GM20431 (cell line): ENCODE measurements at regions not wholly inside any gene's neighbourhood (a gene's known extent, or its start where the extent isn't known, plus 50 kb on each side); places are given as distances from the start of the nearest gene placed in this dataset.

Source experiments
- in situ Hi-C: fragments of 300-500 bp; cut with MseI, MboI; formaldehyde crosslinking; loops from one replicate; pipeline ENCODE4 v1.15.0; 2020; ENCODE audit warnings: low sequenced_read_pairs; ENCODE audit not compliant: unreplicated experiment

DNA sequence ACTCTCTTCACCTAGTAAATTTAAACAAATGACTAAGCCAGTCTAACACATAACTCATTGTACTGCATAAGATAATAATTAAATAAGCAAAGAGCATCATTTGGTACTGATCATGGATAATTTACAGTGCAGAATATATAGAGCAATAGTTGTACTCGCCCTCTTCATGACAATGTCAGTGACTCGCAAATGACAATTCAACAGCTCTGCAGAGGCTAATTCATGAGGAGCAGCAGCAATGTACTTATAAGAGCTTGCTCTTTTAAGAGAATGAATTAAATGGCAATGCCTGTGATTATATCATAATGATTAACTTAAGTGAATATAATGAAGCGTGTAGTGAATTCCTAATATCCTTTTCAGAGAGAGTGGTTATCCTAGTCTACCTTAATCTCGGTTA, 284.5 kb upstream of the PCDH20 start:
- in situ Hi-C loops = no loop called here

DNA sequence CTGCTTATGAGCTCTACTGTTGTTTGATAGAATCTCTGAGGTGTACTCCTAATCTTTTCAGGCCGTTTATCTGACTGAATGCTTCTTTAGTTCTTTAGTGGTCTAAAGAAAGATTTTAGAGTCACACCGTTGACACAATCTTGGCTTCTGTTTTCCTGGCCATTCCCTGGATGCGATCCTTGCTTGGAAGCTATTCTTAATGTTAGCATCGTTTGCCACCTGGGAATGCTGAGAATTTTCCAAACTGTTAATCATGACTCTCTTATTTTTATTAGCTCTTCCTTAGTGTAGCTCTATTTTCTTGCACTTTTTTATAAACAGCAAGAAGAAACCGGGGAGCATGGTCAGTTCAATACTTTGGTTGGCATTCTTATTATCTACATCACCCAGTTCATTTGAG, 281.0 kb upstream of the PCDH20 start:
- in situ Hi-C loops = no loop called here

DNA sequence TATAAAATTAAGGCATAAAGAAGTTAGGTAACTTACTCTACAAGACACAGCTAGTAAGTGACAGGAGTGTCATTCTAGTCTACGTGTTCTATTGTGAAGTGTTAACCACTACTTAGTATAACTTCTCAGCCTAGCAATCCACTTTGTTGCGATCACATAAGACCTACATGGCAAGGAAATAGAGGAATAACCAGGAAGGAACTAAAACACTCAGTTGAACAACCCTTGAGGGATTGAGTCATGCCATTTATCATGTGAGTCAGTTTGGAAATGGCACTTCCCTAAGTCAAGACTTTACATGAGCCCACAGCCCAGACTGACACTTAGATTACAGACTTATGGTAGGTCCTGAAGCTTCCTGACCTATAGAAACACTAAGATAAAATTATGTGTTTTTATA, 279.5 kb upstream of the PCDH20 start:
- in situ Hi-C loops = no loop called here

DNA sequence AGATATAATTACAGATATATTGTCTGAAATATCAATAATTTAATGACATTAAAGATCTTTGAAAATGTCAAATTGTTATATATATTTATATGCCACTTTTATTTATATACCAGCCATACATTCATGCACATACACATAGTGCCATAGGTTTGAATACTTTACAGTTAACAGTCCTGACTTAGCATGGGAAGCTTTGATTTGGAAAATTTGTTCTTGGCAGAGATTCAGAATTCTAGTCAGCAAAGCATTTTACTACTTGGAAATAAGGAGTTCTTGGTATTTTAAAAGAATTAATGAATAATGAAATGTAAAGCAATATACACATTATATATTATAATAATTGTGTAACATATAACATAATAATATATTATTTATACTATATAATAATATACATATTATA, 277.0 kb upstream of the PCDH20 start:
- in situ Hi-C loops = no loop called here

DNA sequence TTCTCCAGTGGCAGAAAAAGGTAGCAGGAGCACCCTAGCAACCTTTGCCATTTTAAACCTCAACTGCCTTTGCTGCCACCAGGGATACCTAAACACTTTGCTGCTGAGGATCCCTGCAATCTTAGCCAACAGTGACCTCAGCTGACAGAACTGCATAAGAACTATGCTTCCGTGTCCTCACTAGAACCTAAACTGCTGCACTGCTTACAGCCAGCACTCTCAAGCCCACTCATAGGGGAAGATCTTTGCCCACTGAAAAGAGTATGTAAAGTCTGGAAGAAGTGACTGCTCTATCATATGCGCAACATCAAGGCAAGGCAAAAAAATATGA, 270.0 kb upstream of the PCDH20 start:
- in situ Hi-C loops = no loop called here

DNA sequence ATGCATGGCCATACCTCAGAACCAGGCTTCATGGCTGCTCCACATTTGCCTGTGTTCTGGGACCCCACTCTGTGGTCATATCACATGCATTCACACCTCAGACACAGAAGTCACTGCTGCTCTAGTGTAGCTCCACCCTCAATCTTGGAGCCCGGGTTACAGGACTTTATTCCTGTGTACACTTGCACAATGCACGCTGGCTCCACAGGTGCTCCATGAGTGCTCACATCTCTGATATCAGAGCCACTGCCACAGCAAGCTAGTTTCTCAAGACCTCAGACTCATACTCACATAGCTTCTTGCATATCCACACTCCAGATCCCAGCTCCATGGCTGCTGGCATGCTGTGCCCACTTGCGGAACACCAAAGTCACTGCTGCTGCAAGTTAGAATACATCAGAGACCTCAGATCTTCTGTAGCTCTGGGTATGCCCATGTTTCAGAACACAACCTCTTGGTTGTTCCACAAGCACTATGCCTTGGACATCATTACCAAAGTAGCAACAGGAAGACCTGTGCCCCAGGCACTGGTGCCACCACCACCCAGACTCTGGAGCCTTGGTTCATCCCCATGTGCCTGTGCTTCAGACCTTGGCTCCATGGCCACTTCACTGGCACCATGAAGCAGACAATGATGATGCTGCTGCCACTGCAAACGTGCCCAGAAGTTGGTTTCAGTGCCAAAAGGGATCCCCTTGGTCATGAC, 269.5 kb upstream of the PCDH20 start:
- in situ Hi-C loops = no loop called here

DNA sequence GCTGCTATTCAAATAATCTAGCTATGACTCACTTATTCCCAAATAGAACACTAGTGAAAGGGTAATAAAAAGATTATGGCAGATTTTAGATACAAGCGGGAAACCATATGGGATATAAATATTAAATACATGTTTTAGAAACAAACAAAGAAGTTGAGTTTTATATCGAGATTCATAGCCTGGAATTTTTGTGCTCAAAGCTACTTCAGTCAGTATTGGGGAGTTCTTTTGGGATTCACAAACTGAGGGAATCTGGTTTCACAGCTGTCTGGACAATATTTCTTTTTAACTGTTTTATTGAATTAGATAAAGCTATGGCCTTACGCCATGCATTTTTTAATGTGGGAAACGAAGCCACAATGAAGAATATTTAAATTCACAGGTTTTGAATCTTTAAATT, 257.1 kb upstream of the PCDH20 start:
- in situ Hi-C loops = no loop called here

DNA sequence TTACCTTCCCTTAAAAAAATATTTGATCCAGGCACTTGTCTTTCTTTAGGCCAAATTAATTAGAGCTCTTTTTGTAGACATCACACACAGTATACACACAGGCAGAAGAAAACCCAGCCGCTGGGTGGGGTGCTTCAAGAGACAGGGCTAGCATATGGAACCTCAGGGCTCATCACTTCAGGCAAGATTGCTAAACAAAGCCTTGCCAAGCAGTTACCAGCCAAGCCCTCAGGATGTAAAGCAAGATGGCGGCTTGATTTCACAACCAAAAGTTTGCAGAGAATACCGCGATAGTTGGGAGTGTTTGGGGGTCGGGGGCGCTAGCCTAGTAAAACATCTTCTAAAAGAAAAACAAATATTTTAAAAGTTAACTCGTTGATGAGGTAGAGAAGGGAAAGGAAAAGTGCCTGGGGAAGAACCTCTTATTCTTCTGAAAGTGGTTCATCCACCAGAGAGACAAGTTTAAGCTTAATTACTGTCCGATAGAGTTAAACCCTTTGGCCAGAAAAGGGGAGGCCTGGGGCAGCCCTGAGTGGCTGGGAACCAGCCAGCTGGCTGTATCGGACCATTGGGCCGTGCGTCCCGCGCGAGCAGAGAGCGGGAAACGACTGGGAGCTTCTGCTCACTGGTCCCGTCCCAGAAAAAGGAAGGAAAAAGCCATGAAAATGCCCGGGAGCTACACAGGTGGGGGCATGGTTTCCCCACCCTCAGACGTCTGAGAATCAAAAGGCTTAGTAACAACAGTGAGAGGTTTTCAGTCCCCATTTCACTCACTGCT, 254.9 kb upstream of the PCDH20 start:
- in situ Hi-C loops = no loop called here

DNA sequence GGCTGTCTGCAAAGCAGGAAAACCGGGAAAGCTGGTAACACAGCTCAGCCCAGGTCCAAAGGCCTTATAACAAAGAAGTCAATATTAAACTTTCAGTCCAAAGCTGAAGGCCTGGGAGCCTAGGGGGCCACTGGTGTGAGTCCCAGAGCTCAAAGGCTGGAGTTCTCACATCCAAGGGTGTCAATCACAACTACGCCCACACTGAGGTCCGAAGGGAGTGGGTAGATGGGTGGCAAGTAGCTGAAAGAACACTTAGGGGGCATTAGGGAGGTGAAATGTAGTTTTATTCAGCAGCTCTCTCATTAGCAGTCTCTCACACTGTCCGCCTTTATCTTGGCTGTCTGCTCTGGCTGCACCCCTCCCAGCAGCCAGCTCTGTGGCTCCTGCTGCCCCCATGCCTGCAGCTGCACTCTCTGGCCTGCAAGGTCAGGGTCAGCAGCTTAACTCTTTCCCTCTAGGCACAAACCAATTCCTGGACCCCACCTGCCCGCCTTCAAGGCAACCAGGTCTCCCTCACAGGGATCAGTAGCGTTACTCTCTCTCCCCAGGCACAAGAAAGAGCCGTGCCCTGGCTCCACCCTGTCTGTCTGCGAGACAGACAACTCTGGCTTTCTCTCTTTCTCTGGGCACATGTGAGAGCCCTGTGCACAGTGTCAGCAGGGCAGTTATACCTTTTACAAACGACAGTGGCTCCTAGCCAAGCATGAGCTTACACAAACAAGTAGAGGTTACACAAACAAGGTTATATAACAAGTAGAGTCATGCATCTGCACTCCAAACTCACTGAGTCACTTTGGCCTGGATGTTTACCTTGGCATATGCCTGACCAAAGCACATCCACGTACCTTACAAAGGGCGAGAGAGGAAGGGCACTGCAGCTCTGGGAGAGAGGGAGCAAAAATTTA, 249.4 kb upstream of the PCDH20 start:
- in situ Hi-C loops = no loop called here

DNA sequence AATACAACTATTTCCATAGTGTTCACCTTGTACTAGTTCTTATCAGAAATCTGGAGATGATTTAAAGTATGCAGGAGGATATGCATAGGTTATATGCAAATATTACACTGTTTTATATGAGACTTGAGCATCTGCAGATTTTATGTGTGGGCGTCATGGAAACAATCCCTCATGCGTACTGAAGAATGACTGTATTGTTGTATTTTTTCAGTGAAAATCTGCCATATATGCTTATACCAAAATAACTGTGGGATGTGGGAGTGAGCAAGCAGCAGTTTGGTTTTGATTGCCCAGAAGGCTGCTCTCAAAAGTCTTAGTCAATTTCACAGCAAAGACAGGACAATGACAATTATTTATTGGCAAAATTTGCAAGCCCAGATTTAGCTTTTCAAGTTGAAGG, 238.8 kb upstream of the PCDH20 start:
- in situ Hi-C loops = no loop called here

DNA sequence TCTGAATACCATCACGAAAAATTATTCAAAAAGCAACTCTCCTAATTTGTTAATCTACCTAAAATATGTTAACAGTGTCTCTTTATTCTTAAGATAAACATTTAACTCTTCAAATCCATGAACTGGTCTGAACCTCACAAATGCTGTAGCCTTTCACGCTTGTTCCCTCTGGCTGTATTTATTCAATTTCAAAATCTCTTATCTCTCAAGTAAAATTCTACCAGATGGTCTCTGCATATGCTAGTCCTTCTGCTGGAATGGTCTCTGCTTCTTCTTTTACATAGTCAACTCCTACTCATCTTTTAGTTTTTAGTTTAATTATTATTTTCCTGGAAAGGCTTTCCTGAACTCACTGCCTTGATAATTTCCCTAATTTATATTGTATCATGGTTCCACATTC, 232.9 kb upstream of the PCDH20 start:
- in situ Hi-C loops = no loop called here

DNA sequence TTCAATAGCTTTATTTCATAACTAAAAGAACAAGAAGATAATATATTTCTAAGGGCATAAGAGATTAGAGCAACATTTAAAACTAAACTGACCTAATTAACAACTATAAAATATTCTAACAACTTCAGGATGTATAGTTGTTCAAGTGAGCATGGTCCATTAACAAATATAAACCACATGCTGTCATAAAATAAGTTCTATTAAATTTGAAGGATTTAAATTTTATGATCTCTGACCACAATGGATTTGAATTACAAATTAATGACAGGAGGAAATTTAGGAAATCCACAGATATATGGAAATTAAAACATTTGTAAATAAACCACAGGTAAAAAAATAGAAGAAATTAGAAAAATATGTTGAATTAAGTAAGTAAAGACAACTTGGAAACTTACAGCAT, 196.5 kb upstream of the PCDH20 start:
- in situ Hi-C loops = no loop called here

DNA sequence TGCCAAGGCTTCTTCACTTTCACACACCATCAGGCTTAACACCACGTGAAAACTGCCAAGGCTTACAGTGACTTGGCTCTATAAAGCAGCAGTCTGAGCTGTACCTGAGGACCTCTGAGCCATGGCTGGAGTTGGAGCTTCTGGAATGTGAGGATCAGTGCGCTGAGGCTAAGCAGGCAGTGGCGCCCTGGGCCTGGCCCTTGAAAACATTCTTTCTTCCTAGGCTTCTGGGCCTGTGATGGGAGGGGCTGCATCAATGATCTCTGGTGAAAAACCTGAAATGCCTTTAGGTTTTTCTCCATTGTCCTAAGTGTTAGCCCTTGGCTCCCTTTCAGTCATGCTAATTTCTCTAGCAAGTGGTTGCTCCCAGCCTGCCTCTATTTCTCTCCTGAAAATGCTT, 192.5 kb upstream of the PCDH20 start:
- in situ Hi-C loops = no loop called here

DNA sequence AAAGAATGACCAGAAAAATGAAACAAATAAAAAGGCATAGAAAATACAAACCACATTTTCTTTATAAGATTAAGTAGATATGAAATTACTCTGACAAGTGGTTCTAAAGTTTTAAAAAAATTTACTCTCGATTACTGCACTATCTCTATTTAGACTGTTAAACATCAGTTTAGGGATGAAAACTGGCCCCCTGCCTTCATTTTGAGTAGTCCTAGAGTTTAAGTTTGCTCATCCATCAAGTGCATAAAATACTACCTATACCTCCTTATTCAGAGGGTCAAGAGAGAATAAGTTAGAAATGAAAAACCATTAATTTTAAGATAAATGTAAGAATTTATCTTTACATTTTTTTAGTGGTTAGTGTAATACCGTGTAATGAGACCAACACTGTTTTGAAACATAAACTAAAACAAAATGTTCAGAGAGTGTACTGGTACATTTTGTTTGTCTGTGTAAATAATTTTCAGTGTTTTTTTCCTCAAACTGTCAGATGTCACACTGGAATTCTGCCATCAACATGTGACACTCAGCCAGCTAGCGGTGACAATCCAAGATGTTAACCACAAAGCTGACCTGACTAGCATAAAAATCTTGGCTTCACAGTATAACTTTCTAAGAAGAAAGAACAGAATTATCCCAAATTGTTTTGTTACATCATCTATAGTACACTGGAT, 184.8 kb upstream of the PCDH20 start:
- in situ Hi-C loops = no loop called here

DNA sequence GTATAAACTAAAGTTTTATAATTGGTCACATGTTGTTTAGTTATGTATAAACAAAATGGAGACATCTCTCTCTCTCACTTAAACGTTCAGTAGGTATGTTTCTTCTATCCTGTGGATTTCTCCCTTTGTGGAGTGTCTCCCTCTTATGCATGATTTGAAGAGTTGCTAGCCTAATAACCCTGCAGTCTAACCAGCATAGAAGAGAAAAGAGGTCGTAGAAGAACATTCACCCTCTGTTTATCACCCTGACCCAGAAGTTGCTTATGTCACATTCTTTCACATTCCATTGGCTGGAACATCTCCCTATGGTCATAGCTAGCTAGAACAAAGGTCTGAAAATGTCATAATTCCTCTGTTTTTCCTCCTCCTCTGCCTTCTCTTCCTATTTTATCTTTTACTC, 176.8 kb upstream of the PCDH20 start:
- in situ Hi-C loops = no loop called here

DNA sequence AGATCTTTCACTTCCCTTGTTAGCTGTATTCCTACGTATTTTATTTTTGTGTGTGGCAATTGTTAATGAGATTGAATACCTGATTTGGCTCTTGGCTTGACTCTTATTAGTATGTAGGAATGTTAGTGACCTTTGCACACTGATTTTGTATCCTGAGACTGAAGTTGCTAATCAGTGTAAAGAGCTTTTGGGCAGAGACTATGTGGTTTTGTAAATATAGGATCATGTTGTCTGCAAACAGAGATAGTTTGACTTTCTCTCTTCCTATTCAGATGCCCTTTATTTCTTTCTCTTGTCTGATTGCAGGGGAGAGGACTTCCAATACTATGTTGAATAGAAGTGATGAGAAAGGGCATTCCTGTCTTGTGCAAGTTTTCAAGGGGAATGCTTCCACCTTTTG, 160.3 kb upstream of the PCDH20 start:
- in situ Hi-C loops = no loop called here

DNA sequence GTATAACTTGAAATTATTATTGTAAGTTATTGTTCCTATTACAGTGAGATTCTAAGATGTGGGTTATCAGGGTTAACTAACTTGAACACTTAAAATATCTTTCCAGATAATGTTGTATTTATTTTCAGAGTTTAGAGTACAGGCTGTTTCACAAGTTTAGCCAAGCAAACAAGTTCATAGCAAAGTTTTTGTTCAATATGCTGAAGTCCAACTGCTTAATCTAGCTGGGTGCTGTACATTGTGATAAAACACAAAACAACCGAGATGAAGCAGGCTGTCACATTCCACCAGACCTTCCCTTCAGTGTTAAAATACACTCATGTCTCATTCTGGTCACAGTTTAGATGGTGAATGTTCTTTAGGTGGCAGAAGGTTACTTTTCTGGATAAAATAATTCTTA, 148.0 kb upstream of the PCDH20 start:
- in situ Hi-C loops = no loop called here

DNA sequence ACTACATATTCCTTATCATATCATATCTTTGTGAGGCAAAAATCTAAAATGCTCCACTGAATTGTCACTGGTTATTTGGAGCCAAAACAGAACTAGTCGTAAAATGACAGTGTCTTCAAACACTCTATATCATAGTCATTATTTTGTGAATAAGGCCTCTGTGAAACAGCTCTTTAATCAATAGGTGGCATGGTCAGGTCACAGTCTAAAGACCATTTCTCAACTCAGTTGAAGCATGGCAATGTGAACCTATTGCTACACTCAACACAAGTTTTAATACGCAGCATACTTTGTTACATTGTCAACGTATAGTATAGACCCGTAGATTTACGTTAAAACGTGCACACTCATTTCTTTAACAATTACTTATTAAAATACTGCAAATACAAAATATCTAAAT, 131.3 kb upstream of the PCDH20 start:
- in situ Hi-C loops = no loop called here

DNA sequence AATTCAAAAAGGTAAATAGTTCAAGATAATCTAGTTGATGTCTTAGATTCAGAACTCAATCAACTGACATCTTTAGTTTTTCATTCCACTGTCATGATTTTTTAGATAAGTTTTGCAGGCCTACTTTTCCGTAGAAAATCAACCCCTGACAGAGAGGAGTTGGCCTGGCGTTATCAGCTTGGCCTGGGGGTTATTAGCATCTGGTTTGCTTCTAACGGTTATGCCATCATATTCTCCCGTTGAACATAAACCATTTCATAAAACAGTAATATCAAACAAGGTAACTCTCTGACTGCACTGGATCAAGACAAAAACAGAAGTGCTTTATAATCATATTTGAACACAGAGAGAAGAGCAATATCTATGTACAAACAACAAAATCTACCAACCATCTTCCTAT, 130.8 kb upstream of the PCDH20 start:
- in situ Hi-C loops = no loop called here

DNA sequence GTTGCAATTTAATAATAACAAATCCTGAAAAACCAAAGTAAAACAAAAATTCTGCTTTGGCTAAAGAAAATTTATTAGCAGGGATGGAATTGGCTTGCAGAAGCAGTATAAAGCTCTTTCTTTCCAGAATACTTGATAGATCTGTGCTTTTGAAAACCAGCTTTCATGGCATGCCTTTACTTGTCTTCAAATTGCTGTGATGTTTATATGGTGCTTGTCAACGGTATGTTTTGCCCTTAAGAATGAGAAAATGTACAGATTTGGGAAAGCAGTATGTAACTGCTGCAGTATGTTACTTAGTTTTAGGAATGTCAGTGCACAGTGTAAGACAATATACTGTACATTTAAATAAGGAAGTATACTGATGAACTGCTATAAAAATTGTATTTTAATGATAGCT, 120.8 kb upstream of the PCDH20 start:
- in situ Hi-C loops = no loop called here
